Keratinocyte (primary cell): ENCODE measurements at regions not wholly inside any gene's neighbourhood (a gene's known extent, or its start where the extent isn't known, plus 50 kb on each side); places are given as distances from the start of the nearest gene placed in this dataset.

ENCODE experiments used
- EZH2 ChIP-seq: IDR thresholded peaks from one replicate; pipeline ENCODE4 v1.6.1; 2012; ENCODE audit warnings: inconsistent platforms, mild to moderate bottlenecking, low read length, moderate library complexity
- TF ChIP-seq, protein P1 (sequence below), 3 experiments: IDR thresholded peaks in 1 of 3; conservative IDR thresholded peaks in 1 of 3; optimal IDR thresholded peaks in 1 of 3; 2 replicates in 2 of 3; 3 replicates in 1 of 3; pipeline versions ENCODE3 to v1.5.1; 2011; ENCODE audit warnings: low read length in 3 of 3, mild to moderate bottlenecking in 3 of 3, moderate library complexity in 2 of 3, control low read depth in 1 of 3, inconsistent platforms in 1 of 3; ENCODE audit not compliant: insufficient read depth in 2 of 3; ENCODE audit errors: extremely low read depth in 1 of 3

DNA sequence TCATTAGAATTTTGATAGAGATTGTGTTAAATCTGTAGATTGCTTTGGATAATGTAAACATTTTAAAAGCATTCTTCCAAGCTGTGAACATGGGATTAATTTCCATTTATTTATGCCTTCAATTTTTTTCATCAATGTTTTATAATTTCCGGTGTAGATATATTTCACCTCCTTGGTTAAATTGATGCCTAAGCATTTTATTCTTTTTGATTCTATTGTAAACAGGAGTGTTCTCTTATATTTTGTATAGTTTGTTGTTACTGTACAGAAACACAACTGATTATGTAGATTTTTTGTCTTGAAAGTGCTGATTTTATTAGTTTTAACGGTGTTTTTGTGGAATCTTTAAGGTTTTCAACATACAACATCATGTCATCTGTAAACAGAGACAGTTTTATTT, 355.0 kb downstream of the EDEM1 start:
- TF ChIP-seq, protein P1, sequence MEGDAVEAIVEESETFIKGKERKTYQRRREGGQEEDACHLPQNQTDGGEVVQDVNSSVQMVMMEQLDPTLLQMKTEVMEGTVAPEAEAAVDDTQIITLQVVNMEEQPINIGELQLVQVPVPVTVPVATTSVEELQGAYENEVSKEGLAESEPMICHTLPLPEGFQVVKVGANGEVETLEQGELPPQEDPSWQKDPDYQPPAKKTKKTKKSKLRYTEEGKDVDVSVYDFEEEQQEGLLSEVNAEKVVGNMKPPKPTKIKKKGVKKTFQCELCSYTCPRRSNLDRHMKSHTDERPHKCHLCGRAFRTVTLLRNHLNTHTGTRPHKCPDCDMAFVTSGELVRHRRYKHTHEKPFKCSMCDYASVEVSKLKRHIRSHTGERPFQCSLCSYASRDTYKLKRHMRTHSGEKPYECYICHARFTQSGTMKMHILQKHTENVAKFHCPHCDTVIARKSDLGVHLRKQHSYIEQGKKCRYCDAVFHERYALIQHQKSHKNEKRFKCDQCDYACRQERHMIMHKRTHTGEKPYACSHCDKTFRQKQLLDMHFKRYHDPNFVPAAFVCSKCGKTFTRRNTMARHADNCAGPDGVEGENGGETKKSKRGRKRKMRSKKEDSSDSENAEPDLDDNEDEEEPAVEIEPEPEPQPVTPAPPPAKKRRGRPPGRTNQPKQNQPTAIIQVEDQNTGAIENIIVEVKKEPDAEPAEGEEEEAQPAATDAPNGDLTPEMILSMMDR (optimal IDR thresholded peaks at IDR 0.05 in 1 of 3, IDR thresholded peaks at IDR 0.05 in 1 of 3, conservative IDR thresholded peaks at IDR 0.05 in 1 of 3; ENCODE audit: extremely low read depth in 1 of 3, insufficient read depth in 2 of 3, low read length in 3 of 3), result no peak
- TF ChIP-seq EZH2, result no peak
